Ishikawa (cell line): ENCODE measurements at regions not wholly inside any gene's neighbourhood (a gene's known extent, or its start where the extent isn't known, plus 50 kb on each side); places are given as distances from the start of the nearest gene placed in this dataset.

Source experiments
- CEBPB ChIP-seq: IDR thresholded peaks from 2 replicates; pipeline ENCODE4 v1.6.1; 2012
- CREB1 ChIP-seq: IDR thresholded peaks from 2 replicates; pipeline ENCODE4 v1.6.1; 2012; ENCODE audit warnings: low read depth
- EGR1 ChIP-seq: IDR thresholded peaks from 2 replicates; pipeline ENCODE4 v1.6.1; 2012
- EP300 ChIP-seq: IDR thresholded peaks from 2 replicates; pipeline ENCODE4 v1.6.1; 2012; ENCODE audit warnings: borderline replicate concordance
- FOXM1 ChIP-seq: IDR thresholded peaks from 2 replicates; pipeline ENCODE4 v1.6.1; 2012; ENCODE audit warnings: low read depth, borderline replicate concordance
- MAX ChIP-seq: IDR thresholded peaks from 2 replicates; pipeline ENCODE4 v1.6.1; 2012
- NFIC ChIP-seq: IDR thresholded peaks from 2 replicates; pipeline ENCODE4 v1.6.1; 2012
- RAD21 ChIP-seq: IDR thresholded peaks from 2 replicates; pipeline ENCODE4 v1.6.1; 2012; ENCODE audit warnings: low read depth
- REST ChIP-seq: IDR thresholded peaks from 2 replicates; pipeline ENCODE4 v1.6.1; 2012; ENCODE audit warnings: low read depth, mild to moderate bottlenecking
- TAF1 ChIP-seq: IDR thresholded peaks from 2 replicates; pipeline ENCODE4 v1.6.1; 2012; ENCODE audit warnings: low read depth, mild to moderate bottlenecking
- TCF12 ChIP-seq: IDR thresholded peaks from 2 replicates; pipeline ENCODE4 v1.6.1; 2012; ENCODE audit warnings: low read depth
- TEAD4 ChIP-seq: IDR thresholded peaks from 2 replicates; pipeline ENCODE4 v1.6.1; 2012
- USF1 ChIP-seq: IDR thresholded peaks from 2 replicates; pipeline ENCODE4 v1.6.1; 2012
- YY1 ChIP-seq: IDR thresholded peaks from 2 replicates; pipeline ENCODE4 v1.6.1; 2012; ENCODE audit warnings: low read depth
- ZBTB7A ChIP-seq: IDR thresholded peaks from 2 replicates; pipeline ENCODE4 v1.6.1; 2012; ENCODE audit warnings: low read depth

- TF ChIP-seq CEBPB: no peak
- TF ChIP-seq TCF12: no peak
- TF ChIP-seq TAF1: no peak
- TF ChIP-seq FOXM1: no peak
- no peak for TF ChIP-seq RAD21
- TF ChIP-seq USF1: no peak
- TF ChIP-seq EP300: no peak
- no peak for TF ChIP-seq TEAD4
- TF ChIP-seq ZBTB7A: no peak
- no peak for TF ChIP-seq MAX
- no peak for TF ChIP-seq CREB1
- TF ChIP-seq EGR1: no peak
- TF ChIP-seq NFIC: no peak
- no peak for TF ChIP-seq REST
- TF ChIP-seq YY1: no peak
Measured at GRCh38 chr2:208595386-208596275, 189.0 kb downstream of the PTH2R start.

GRCh38 chr2:208607694-208608093, 201.1 kb downstream of the PTH2R start:
- TF ChIP-seq FOXM1: no peak
- no peak for TF ChIP-seq ZBTB7A
- no peak for TF ChIP-seq YY1
- no peak for TF ChIP-seq TEAD4
- TF ChIP-seq TCF12: no peak
- TF ChIP-seq RAD21: no peak
- no peak for TF ChIP-seq CREB1

GRCh38 chr2:208608122-208608835, 201.7 kb downstream of the PTH2R start:
- TF ChIP-seq CEBPB: no peak
- no peak for TF ChIP-seq CREB1
- no peak for TF ChIP-seq YY1
- no peak for TF ChIP-seq TCF12
- no peak for TF ChIP-seq REST
- TF ChIP-seq TEAD4: no peak
- TF ChIP-seq MAX: no peak
- no peak for TF ChIP-seq USF1
- TF ChIP-seq RAD21: no peak
- no peak for TF ChIP-seq TAF1
- TF ChIP-seq FOXM1: no peak
- no peak for TF ChIP-seq NFIC
- no peak for TF ChIP-seq EP300
- no peak for TF ChIP-seq ZBTB7A
- TF ChIP-seq EGR1: no peak

GRCh38 chr2:208609166-208609804, 202.7 kb downstream of the PTH2R start:
- TF ChIP-seq YY1 (no peak), EGR1 (no peak), FOXM1 (no peak), TAF1 (no peak), TCF12 (no peak)

- TF ChIP-seq TCF12: no peak
- TF ChIP-seq ZBTB7A: no peak
- TF ChIP-seq MAX: no peak
- no peak for TF ChIP-seq EP300
- no peak for TF ChIP-seq NFIC
- TF ChIP-seq RAD21: no peak
Measured at GRCh38 chr2:208618220-208618619, 211.6 kb downstream of the PTH2R start.
